HEK293 (cell line): ENCODE measurements at regions not wholly inside any gene's neighbourhood (a gene's known extent, or its start where the extent isn't known, plus 50 kb on each side); places are given as distances from the start of the nearest gene placed in this dataset.
A peak's percentile ranks its signal among the peaks of the same experiment; 100 is the strongest.
"Not testable (repeated sequence)": the region's sequence is repeated elsewhere in the genome, so short reads cannot be mapped to it uniquely, and the experiment has no call there.

Source experiments
- CTCF ChIA-PET: fragments of 350-600 bp; formaldehyde crosslinking; extraction: SDS; loops from one replicate; lab custom pipeline; 2021; ENCODE audit warnings: antibody characterized with exemption; lab: Yijun Ruan, JAX
- POLR2A ChIA-PET: fragments of 300-600 bp; formaldehyde crosslinking; extraction: SDS; loops from one replicate; lab custom pipeline; 2020; ENCODE audit warnings: antibody characterized with exemption, inconsistent platforms; lab: Yijun Ruan, JAX
- H3K27ac ChIP-seq: fragments of 200-500 bp; sonication (Bioruptor generic); 2 replicates; pipeline ENCODE4 v1.5.1; 2014; ENCODE audit warnings: low read depth, low read length, control low read depth, inconsistent platforms; ENCODE audit errors: extremely low read depth
- H3K36me3 ChIP-seq, 2 experiments: fragments of 200-500 bp in 1 of 2; sonication (Bioruptor generic) in 1 of 2; 1 replicate in 1 of 2; 2 replicates in 1 of 2; pipeline ENCODE4 v1.5.1; 2014 to 2017; ENCODE audit warnings: inconsistent platforms in 2 of 2, low read length in 2 of 2; ENCODE audit not compliant: control insufficient read depth in 2 of 2, insufficient read depth in 1 of 2
- H3K4me1 ChIP-seq: fragments of 200-500 bp; sonication (Bioruptor generic); 2 replicates; pipeline ENCODE4 v1.5.1; 2014; ENCODE audit warnings: mild to moderate bottlenecking, low read length, inconsistent platforms; ENCODE audit not compliant: control insufficient read depth, insufficient read depth
- H3K4me3 ChIP-seq: 2 replicates; pipeline ENCODE4 v1.5.1; 2011; ENCODE audit warnings: low read depth, mild to moderate bottlenecking, control low read depth, low read length, moderate library complexity
- H3K9me3 ChIP-seq: fragments of 200-500 bp; sonication (Bioruptor generic); 2 replicates; pipeline ENCODE4 v1.5.1; 2014; ENCODE audit warnings: low read depth, low read length, inconsistent platforms; ENCODE audit not compliant: control insufficient read depth, insufficient read depth
- EGR2 ChIP-seq: fragments of 450-650 bp; formaldehyde crosslinking; IDR thresholded peaks from 2 replicates; pipeline ENCODE4 v1.5.1; 2016; ENCODE audit warnings: low read depth, missing biosample characterization, missing genetic modification characterization
- GLI4 ChIP-seq: fragments of 450-650 bp; formaldehyde crosslinking; IDR thresholded peaks from 2 replicates; pipeline ENCODE4 v1.5.1; 2016; ENCODE audit warnings: missing biosample characterization, missing genetic modification characterization
- HIC1 ChIP-seq: fragments of 450-650 bp; formaldehyde crosslinking; IDR thresholded peaks from 2 replicates; pipeline ENCODE4 v1.5.1; 2016; ENCODE audit warnings: missing biosample characterization, missing genetic modification characterization
- KLF1 ChIP-seq: fragments of 450-650 bp; formaldehyde crosslinking; IDR thresholded peaks from 2 replicates; pipeline ENCODE4 v1.5.1; 2016; ENCODE audit warnings: missing biosample characterization, missing genetic modification characterization
- KLF17 ChIP-seq: fragments of 450-650 bp; formaldehyde crosslinking; IDR thresholded peaks from 2 replicates; pipeline ENCODE4 v1.5.1; 2016; ENCODE audit warnings: missing biosample characterization, missing genetic modification characterization
- PRDM4 ChIP-seq: fragments of 450-650 bp; formaldehyde crosslinking; IDR thresholded peaks from 2 replicates; pipeline ENCODE4 v1.5.1; 2017; ENCODE audit warnings: missing biosample characterization, missing genetic modification characterization
- SP3 ChIP-seq: fragments of 450-650 bp; formaldehyde crosslinking; IDR thresholded peaks from 2 replicates; pipeline ENCODE4 v1.5.1; 2016; ENCODE audit warnings: missing biosample characterization, missing genetic modification characterization
- ZBTB20 ChIP-seq: fragments of 450-650 bp; formaldehyde crosslinking; IDR thresholded peaks from 2 replicates; pipeline ENCODE4 v1.5.1; 2016; ENCODE audit warnings: missing biosample characterization, missing genetic modification characterization
- ZFHX2 ChIP-seq: fragments of 450-650 bp; formaldehyde crosslinking; conservative IDR thresholded peaks from 2 replicates; pipeline ENCODE4 v1.5.1; 2016; ENCODE audit warnings: missing biosample characterization, missing genetic modification characterization
- ZNF10 ChIP-seq: fragments of 450-650 bp; formaldehyde crosslinking; IDR thresholded peaks from 2 replicates; pipeline ENCODE4 v1.5.1; 2017; ENCODE audit warnings: missing biosample characterization, missing genetic modification characterization
- ZNF19 ChIP-seq: fragments of 450-650 bp; formaldehyde crosslinking; IDR thresholded peaks from 2 replicates; pipeline ENCODE4; 2016; ENCODE audit warnings: missing biosample characterization, missing genetic modification characterization, low read depth
- ZNF223 ChIP-seq: fragments of 450-650 bp; formaldehyde crosslinking; IDR thresholded peaks from 2 replicates; pipeline ENCODE4 v1.5.1; 2016; ENCODE audit warnings: missing biosample characterization, missing genetic modification characterization
- ZNF274 ChIP-seq, 2 experiments: fragments of 200-500 bp in 1 of 2; fragments of 450-650 bp in 1 of 2; sonication (Bioruptor generic) in 1 of 2; formaldehyde crosslinking in 1 of 2; IDR thresholded peaks; 2 replicates each; pipeline versions ENCODE4 v1.5.1 to v1.6.1; 2014 to 2016; ENCODE audit warnings: borderline replicate concordance in 1 of 2, inconsistent platforms in 1 of 2, low read length in 1 of 2, missing biosample characterization in 1 of 2, missing genetic modification characterization in 1 of 2
- ZNF292 ChIP-seq: fragments of 450-650 bp; formaldehyde crosslinking; IDR thresholded peaks from 2 replicates; pipeline ENCODE4 v1.5.1; 2016; ENCODE audit warnings: low read depth, missing biosample characterization, missing genetic modification characterization, borderline replicate concordance
- ZNF416 ChIP-seq: fragments of 450-650 bp; formaldehyde crosslinking; IDR thresholded peaks from 2 replicates; pipeline ENCODE4 v1.5.1; 2016; ENCODE audit warnings: missing biosample characterization, missing genetic modification characterization
- ZNF621 ChIP-seq: fragments of 450-650 bp; formaldehyde crosslinking; IDR thresholded peaks from 2 replicates; pipeline ENCODE4 v1.5.1; 2017; ENCODE audit warnings: missing biosample characterization, missing genetic modification characterization
- ZNF670 ChIP-seq: fragments of 450-650 bp; formaldehyde crosslinking; IDR thresholded peaks from 2 replicates; pipeline ENCODE4 v1.5.1; 2016; ENCODE audit warnings: missing biosample characterization, missing genetic modification characterization, low read depth
- ZNF76 ChIP-seq: fragments of 450-650 bp; formaldehyde crosslinking; IDR thresholded peaks from 2 replicates; pipeline ENCODE4; 2016; ENCODE audit warnings: low read depth, missing biosample characterization, missing genetic modification characterization, borderline replicate concordance
- ZNF837 ChIP-seq: fragments of 450-650 bp; formaldehyde crosslinking; IDR thresholded peaks from 2 replicates; pipeline ENCODE4 v1.5.1; 2016; ENCODE audit warnings: missing biosample characterization, missing genetic modification characterization
- ZSCAN30 ChIP-seq: fragments of 450-650 bp; IDR thresholded peaks from 2 replicates; pipeline ENCODE4 v1.5.1; 2018; ENCODE audit warnings: missing biosample characterization, mild to moderate bottlenecking, missing genetic modification characterization, moderate library complexity

- H3K27ac ChIP-seq, result not testable (repeated sequence)
- peak; percentile 68; the same call in 1 of the 2 replicates for TF ChIP-seq EGR2 (tag by site-specific recombination)
- TF ChIP-seq ZFHX2 (tag by site-specific recombination), result peak; percentile 64
- TF ChIP-seq, all 188 proteins: peak for 2; not testable (repeated sequence) for 186
- H3K4me1 ChIP-seq, POLR2A ChIA-PET, H3K9me3 ChIP-seq, H3K36me3 ChIP-seq, H3K4me3 ChIP-seq: not testable (repeated sequence)
- CTCF ChIA-PET, result interaction anchor here (1.0 to 1.9 kb wide), 2 partner anchors 18 kb away, joined by 3 to 8 read pairs; no protein-coding TSS in a partner anchor
Observed at GRCh38 chr15:66637044-66637443, 65.0 kb upstream of the SMAD6 start.

GRCh38 chr15:66638377-66638776 is 63.7 kb upstream of the SMAD6 start:
- no peaks in the 10 kb centered on the region for H3K36me3 ChIP-seq
- CTCF ChIA-PET, result interaction anchor here (0.7 to 1.9 kb wide), 5 partner anchors 10 to 236 kb away, joined by 3 to 8 read pairs (median 3); no protein-coding TSS in a partner anchor
- TF ChIP-seq ZNF416 (tag by site-specific recombination) (no peak), HIC1 (no peak), ZNF837 (tag by site-specific recombination) (no peak), ZSCAN30 (tag by site-specific recombination) (no peak), KLF1 (tag by site-specific recombination) (no peak), ZNF10 (tag by site-specific recombination) (no peak), ZNF274 (IDR thresholded peaks at IDR 0.05; ENCODE audit: low read length) (no peak), ZNF274 (tag by site-specific recombination; IDR thresholded peaks at IDR 0.05; ENCODE audit: borderline replicate concordance) (no peak), ZNF19 (tag by site-specific recombination) (no peak), ZNF292 (tag by site-specific recombination) (no peak), KLF17 (tag by site-specific recombination) (no peak), ZNF621 (tag by site-specific recombination) (no peak), ZNF223 (no peak), ZBTB20 (tag by site-specific recombination) (no peak), PRDM4 (tag by site-specific recombination) (no peak), ZNF76 (tag by site-specific recombination) (no peak), EGR2 (tag by site-specific recombination) (no peak), SP3 (tag by site-specific recombination) (no peak), GLI4 (tag by site-specific recombination) (no peak), ZNF670 (tag by site-specific recombination) (no peak)
- H3K9me3 ChIP-seq, result no peaks in the 10 kb centered on the region
- H3K27ac ChIP-seq, result no peak overlapping the region
- H3K4me3 ChIP-seq, result no peak overlapping the region
- no peaks in the 10 kb centered on the region for H3K4me1 ChIP-seq
- POLR2A ChIA-PET, result no interaction called here
